ENCODE measurements at regions not wholly inside any gene's neighbourhood (a gene's known extent, or its start where the extent isn't known, plus 50 kb on each side); places are given as distances from the start of the nearest gene placed in this dataset.

- no peak for TF ChIP-seq CTCF (IDR thresholded peaks at IDR 0.05)
- TF ChIP-seq EZH2 (IDR thresholded peaks at IDR 0.05) = no peak
Observed at GRCh38 chr7:20270371-20270770, 53.2 kb upstream of the MACC1 start.

Measured in neural progenitor cell (in vitro differentiated cells).